CD4-positive, CD25-positive, alpha-beta regulatory T cell (primary cell): ENCODE measurements at regions not wholly inside any gene's neighbourhood (a gene's known extent, or its start where the extent isn't known, plus 50 kb on each side); places are given as distances from the start of the nearest gene placed in this dataset.
A peak's percentile ranks its signal among the peaks of the same experiment; 100 is the strongest.

Experiments used
- ATAC-seq, 2 donors: fragments of 150-1000 bp; cut with Tn5 transposase; one replicate each; pipeline ENCODE4 v1.10.0; 2021; ENCODE audit warnings: low read depth in 2 of 2, moderate number of reproducible peaks in 2 of 2, moderate library complexity in 1 of 2
- DNase-seq, 3 donors: peaks; one replicate each; pipeline versions ENCODE4 v3.0.0 to v3.0.0-alpha.2; 2012 to 2022; ENCODE audit warnings: mixed read lengths in 1 of 3
- H3K27ac ChIP-seq: one replicate; pipeline ENCODE4 v1.7.0; 2013; ENCODE audit warnings: mild to moderate bottlenecking, low read length; ENCODE audit not compliant: insufficient read depth, poor library complexity, severe bottlenecking
- H3K27me3 ChIP-seq: one replicate; pipeline ENCODE4 v1.7.0; 2013; ENCODE audit warnings: low read length; ENCODE audit not compliant: control insufficient read depth, insufficient read depth
- H3K36me3 ChIP-seq: one replicate; pipeline ENCODE4 v1.7.0; 2013; ENCODE audit warnings: mild to moderate bottlenecking, low read length, moderate library complexity; ENCODE audit not compliant: control insufficient read depth, insufficient read depth
- H3K4me1 ChIP-seq: 2 replicates; pipeline ENCODE4 v1.7.0; 2013; ENCODE audit warnings: mild to moderate bottlenecking, low read length; ENCODE audit not compliant: insufficient read depth, control insufficient read depth, poor library complexity, severe bottlenecking
- H3K4me3 ChIP-seq: one replicate; pipeline ENCODE4 v1.7.0; 2013; ENCODE audit warnings: low read depth, mild to moderate bottlenecking, low read length, moderate library complexity
- H3K9me3 ChIP-seq, 2 experiments: 1 replicate in 1 of 2; 2 replicates in 1 of 2; pipeline ENCODE4 v1.7.0; 2013; ENCODE audit warnings: low read length in 2 of 2, mild to moderate bottlenecking in 1 of 2, moderate library complexity in 1 of 2; ENCODE audit not compliant: control insufficient read depth in 2 of 2
- H3K27ac Mint-ChIP-seq, 3 donors: one replicate each; pipeline ENCODE4 v1.8.0; 2020 to 2022; ENCODE audit warnings: mild to moderate bottlenecking in 3 of 3, mixed read lengths in 3 of 3, moderate library complexity in 2 of 3
- H3K27me3 Mint-ChIP-seq: one replicate; pipeline ENCODE4 v1.8.0; 2022; ENCODE audit warnings: mild to moderate bottlenecking, mixed read lengths
- H3K36me3 Mint-ChIP-seq: one replicate; pipeline ENCODE4 v1.8.0; 2020; ENCODE audit warnings: mixed read lengths
- H3K4me1 Mint-ChIP-seq, 4 donors: one replicate each; pipeline ENCODE4 v1.8.0; 2020 to 2022; ENCODE audit warnings: mixed read lengths in 4 of 4, mild to moderate bottlenecking in 1 of 4
- H3K4me3 Mint-ChIP-seq, 4 donors: one replicate each; pipeline ENCODE4 v1.8.0; 2020 to 2022; ENCODE audit warnings: mild to moderate bottlenecking in 4 of 4, mixed read lengths in 4 of 4, moderate library complexity in 3 of 4
- H3K9me3 Mint-ChIP-seq, 7 donors: one replicate each; pipeline ENCODE4 v1.8.0; 2020 to 2022; ENCODE audit warnings: mixed read lengths in 7 of 7, mild to moderate bottlenecking in 3 of 7, moderate library complexity in 2 of 7

GRCh38 chr14:34012978-34013720 lies 62.3 kb upstream of the EGLN3 start:
- no peak for ATAC-seq
- no peaks in the 10 kb centered on the region for H3K9me3 ChIP-seq
- H3K36me3 ChIP-seq = no peaks in the 10 kb centered on the region
- no peak overlapping the region for H3K27ac ChIP-seq
- peaks cover 0 to 2% (median 0%) of the 10 kb centered on the region in 4 donors for H3K4me1 Mint-ChIP-seq
- no peak for DNase-seq
- peak overlapping the region in 1 of 3 donors; percentile 20 for H3K27ac Mint-ChIP-seq
- H3K4me3 ChIP-seq = no peak overlapping the region
- H3K9me3 Mint-ChIP-seq = peaks cover 0 to 7% (median 2%) of the 10 kb centered on the region in 7 donors
- no peaks in the 10 kb centered on the region for H3K4me1 ChIP-seq
- peaks cover 5% of the 10 kb centered on the region for H3K27me3 Mint-ChIP-seq
- no peak overlapping the region for H3K4me3 Mint-ChIP-seq
- H3K36me3 Mint-ChIP-seq = no peaks in the 10 kb centered on the region
- H3K27me3 ChIP-seq = peaks cover 2% of the 10 kb centered on the region

GRCh38 chr14:34012369-34012768 lies 61.5 kb upstream of the EGLN3 start:
- Mint-ChIP-seq H3K4me3 (no peak overlapping the region), H3K27me3 (peaks cover 5% of the 10 kb centered on the region), H3K27ac (no peak overlapping the region), H3K4me1 (no peaks in the 10 kb centered on the region), H3K36me3 (no peaks in the 10 kb centered on the region), H3K9me3 (peaks cover 0 to 7% (median 2%) of the 10 kb centered on the region in 7 donors)
- H3K4me3 ChIP-seq = no peak overlapping the region
- no peak overlapping the region for H3K27ac ChIP-seq
- H3K9me3 ChIP-seq = no peaks in the 10 kb centered on the region
- DNase-seq (no peak), ATAC-seq (no peak)
- H3K4me1 ChIP-seq = no peaks in the 10 kb centered on the region
- no peaks in the 10 kb centered on the region for H3K36me3 ChIP-seq
- peaks cover 2% of the 10 kb centered on the region for H3K27me3 ChIP-seq

GRCh38 chr14:34009956-34010355 lies 59.1 kb upstream of the EGLN3 start:
- no peaks in the 10 kb centered on the region for H3K36me3 ChIP-seq
- no peaks in the 10 kb centered on the region for H3K9me3 ChIP-seq
- no peak overlapping the region for H3K27ac ChIP-seq
- no peaks in the 10 kb centered on the region for H3K27me3 ChIP-seq
- H3K27ac Mint-ChIP-seq = no peak overlapping the region
- peaks cover 5% of the 10 kb centered on the region for H3K27me3 Mint-ChIP-seq
- H3K9me3 Mint-ChIP-seq = peaks cover 0 to 7% (median 2%) of the 10 kb centered on the region in 7 donors
- DNase-seq (no peak), ATAC-seq (no peak)
- H3K4me3 ChIP-seq = no peak overlapping the region
- no peaks in the 10 kb centered on the region for H3K36me3 Mint-ChIP-seq
- no peaks in the 10 kb centered on the region for H3K4me1 Mint-ChIP-seq
- H3K4me3 Mint-ChIP-seq = no peak overlapping the region
- H3K4me1 ChIP-seq = no peaks in the 10 kb centered on the region

GRCh38 chr14:34007902-34008301 lies 57.0 kb upstream of the EGLN3 start:
- no peaks in the 10 kb centered on the region for H3K36me3 Mint-ChIP-seq

GRCh38 chr14:34005901-34006300 lies 55.0 kb upstream of the EGLN3 start:
- no peaks in the 10 kb centered on the region for H3K36me3 ChIP-seq
- Mint-ChIP-seq H3K4me1 (no peaks in the 10 kb centered on the region), H3K9me3 (peaks cover 0 to 7% (median 2%) of the 10 kb centered on the region in 7 donors), H3K36me3 (no peaks in the 10 kb centered on the region), H3K4me3 (no peak overlapping the region), H3K27me3 (no peaks in the 10 kb centered on the region), H3K27ac (no peak overlapping the region)
- no peak for DNase-seq
- H3K9me3 ChIP-seq = no peaks in the 10 kb centered on the region
- ATAC-seq = no peak
- H3K27me3 ChIP-seq = no peaks in the 10 kb centered on the region
- no peak overlapping the region for H3K4me3 ChIP-seq
- H3K27ac ChIP-seq = no peak overlapping the region
- no peaks in the 10 kb centered on the region for H3K4me1 ChIP-seq

More at GRCh38 chr14:34007902-34008301, 57.0 kb upstream of the EGLN3 start:
- DNase-seq = no peak
- no peaks in the 10 kb centered on the region for H3K4me1 Mint-ChIP-seq
- peaks cover 5% of the 10 kb centered on the region for H3K27me3 Mint-ChIP-seq
- no peak overlapping the region for H3K27ac Mint-ChIP-seq
- H3K36me3 ChIP-seq = no peaks in the 10 kb centered on the region
- no peaks in the 10 kb centered on the region for H3K9me3 ChIP-seq
- no peaks in the 10 kb centered on the region for H3K27me3 ChIP-seq
- H3K4me1 ChIP-seq = no peaks in the 10 kb centered on the region
- ATAC-seq = no peak
- H3K9me3 Mint-ChIP-seq = peaks cover 0 to 7% (median 2%) of the 10 kb centered on the region in 7 donors
- no peak overlapping the region for H3K4me3 Mint-ChIP-seq
- no peak overlapping the region for H3K27ac ChIP-seq
- no peak overlapping the region for H3K4me3 ChIP-seq

GRCh38 chr14:34004881-34005280 lies 54.0 kb upstream of the EGLN3 start:
- Mint-ChIP-seq H3K4me1 (no peaks in the 10 kb centered on the region), H3K9me3 (peaks cover 0 to 2% (median under 1%) of the 10 kb centered on the region in 7 donors), H3K27ac (no peak overlapping the region), H3K4me3 (no peak overlapping the region), H3K27me3 (peaks cover 4% of the 10 kb centered on the region), H3K36me3 (no peaks in the 10 kb centered on the region)
- no peaks in the 10 kb centered on the region for H3K9me3 ChIP-seq
- DNase-seq (no peak), ATAC-seq (no peak)
- H3K4me1 ChIP-seq = no peaks in the 10 kb centered on the region
- H3K4me3 ChIP-seq = no peak overlapping the region
- H3K36me3 ChIP-seq = no peaks in the 10 kb centered on the region
- H3K27ac ChIP-seq = no peak overlapping the region
- H3K27me3 ChIP-seq = no peaks in the 10 kb centered on the region

- Histone ChIP-seq H3K27me3 (no peaks in the 10 kb centered on the region), H3K36me3 (no peaks in the 10 kb centered on the region), H3K4me1 (no peaks in the 10 kb centered on the region), H3K27ac (no peak overlapping the region), H3K9me3 (no peaks in the 10 kb centered on the region), H3K4me3 (no peak overlapping the region)
- no peak overlapping the region for H3K4me3 Mint-ChIP-seq
- DNase-seq = no peak
- no peaks in the 10 kb centered on the region for H3K36me3 Mint-ChIP-seq
- no peak for ATAC-seq
- peaks cover 4% of the 10 kb centered on the region for H3K27me3 Mint-ChIP-seq
- H3K27ac Mint-ChIP-seq = no peak overlapping the region
- peaks cover 0 to 2% (median 0%) of the 10 kb centered on the region in 7 donors for H3K9me3 Mint-ChIP-seq
- H3K4me1 Mint-ChIP-seq = no peaks in the 10 kb centered on the region
Observed at GRCh38 chr14:34003691-34004090, 52.8 kb upstream of the EGLN3 start.

- Histone ChIP-seq H3K27ac (no peak overlapping the region), H3K9me3 (no peaks in the 10 kb centered on the region), H3K4me3 (no peak overlapping the region), H3K36me3 (no peaks in the 10 kb centered on the region), H3K27me3 (no peaks in the 10 kb centered on the region), H3K4me1 (no peaks in the 10 kb centered on the region)
- DNase-seq = no peak
- Mint-ChIP-seq H3K4me1 (no peaks in the 10 kb centered on the region), H3K27me3 (peaks cover 4% of the 10 kb centered on the region), H3K36me3 (no peaks in the 10 kb centered on the region), H3K27ac (no peak overlapping the region), H3K4me3 (no peak overlapping the region), H3K9me3 (peaks cover 0 to 3% (median 0%) of the 10 kb centered on the region in 7 donors)
- no peak for ATAC-seq
Observed at GRCh38 chr14:34003082-34003668, 52.3 kb upstream of the EGLN3 start.
